ENCODE measurements at regions not wholly inside any gene's neighbourhood (a gene's known extent, or its start where the extent isn't known, plus 50 kb on each side); places are given as distances from the start of the nearest gene placed in this dataset.

GRCh38 chr17:77602062-77602746, 356.3 kb upstream of the TNRC6C start:
- Histone ChIP-seq H3K36me3 (ENCODE audit: control insufficient read depth, insufficient read depth, low read length) (no peaks in the 10 kb centered on the region), H3K27ac (ENCODE audit: insufficient read depth, low read length) (no peak overlapping the region), H3K9ac (ENCODE audit: insufficient read depth, low read length) (no peak overlapping the region), H3K27me3 (ENCODE audit: control insufficient read depth, insufficient read depth, low read length) (no peaks in the 10 kb centered on the region), H3K9me3 (ENCODE audit: control insufficient read depth, insufficient read depth, low read depth, low read length) (no peaks in the 10 kb centered on the region), H3K4me3 (replicated peaks in 1 of 4; ENCODE audit: control extremely low read depth in 1 of 4, insufficient read depth in 1 of 4, low read depth in 3 of 4, low read length in 4 of 4) (no peak overlapping the region), H3K4me1 (ENCODE audit: control insufficient read depth, extremely low read depth, insufficient read depth, low read length) (peaks cover 3% of the 10 kb centered on the region), H4K20me1 (ENCODE audit: control insufficient read depth, extremely low read depth, insufficient read depth, low read length) (no peaks in the 10 kb centered on the region), H2AFZ (ENCODE audit: low read length) (no peak overlapping the region), H3K79me2 (ENCODE audit: control insufficient read depth, insufficient read depth, low read length) (no peaks in the 10 kb centered on the region), H3K4me2 (ENCODE audit: extremely low read depth, insufficient read depth, low read length) (no peak overlapping the region)
- no peak for TF ChIP-seq CTCF (conservative IDR thresholded peaks at IDR 0.05 in 1 of 2, IDR thresholded peaks at IDR 0.05 in 1 of 2; ENCODE audit: low read depth in 1 of 2, low read length in 2 of 2)
- no peak for TF ChIP-seq EZH2 (IDR thresholded peaks at IDR 0.05; ENCODE audit: low read length, missing control alignments)
- peak; percentile 65 to 82 for DNase-seq (ENCODE audit: low read depth in 2 of 2)

- H3K4me3 ChIP-seq (replicated peaks in 1 of 4; ENCODE audit: control extremely low read depth in 1 of 4, insufficient read depth in 1 of 4, low read depth in 3 of 4, low read length in 4 of 4), result no peak overlapping the region
- peaks cover 3% of the 10 kb centered on the region for H3K4me1 ChIP-seq (ENCODE audit: control insufficient read depth, extremely low read depth, insufficient read depth, low read length)
- no peak overlapping the region for H2AFZ ChIP-seq (ENCODE audit: low read length)
- H3K4me2 ChIP-seq (ENCODE audit: extremely low read depth, insufficient read depth, low read length), result no peak overlapping the region
- H3K9ac ChIP-seq (ENCODE audit: insufficient read depth, low read length), result no peak overlapping the region
- H3K36me3 ChIP-seq (ENCODE audit: control insufficient read depth, insufficient read depth, low read length), result no peaks in the 10 kb centered on the region
- no peak overlapping the region for H3K27ac ChIP-seq (ENCODE audit: insufficient read depth, low read length)
- DNase-seq (ENCODE audit: low read depth in 2 of 2), result no peak
- no peaks in the 10 kb centered on the region for H3K27me3 ChIP-seq (ENCODE audit: control insufficient read depth, insufficient read depth, low read length)
- H3K79me2 ChIP-seq (ENCODE audit: control insufficient read depth, insufficient read depth, low read length), result no peaks in the 10 kb centered on the region
- TF ChIP-seq CTCF (conservative IDR thresholded peaks at IDR 0.05 in 1 of 2, IDR thresholded peaks at IDR 0.05 in 1 of 2; ENCODE audit: low read depth in 1 of 2, low read length in 2 of 2) (no peak), EZH2 (IDR thresholded peaks at IDR 0.05; ENCODE audit: low read length, missing control alignments) (no peak)
- no peaks in the 10 kb centered on the region for H3K9me3 ChIP-seq (ENCODE audit: control insufficient read depth, insufficient read depth, low read depth, low read length)
- no peaks in the 10 kb centered on the region for H4K20me1 ChIP-seq (ENCODE audit: control insufficient read depth, extremely low read depth, insufficient read depth, low read length)
These were observed 355.4 kb upstream of the TNRC6C start for GRCh38 chr17:77602883-77603640.

- Histone ChIP-seq H3K4me3 (replicated peaks in 1 of 4; ENCODE audit: control extremely low read depth in 1 of 4, insufficient read depth in 1 of 4, low read depth in 3 of 4, low read length in 4 of 4) (no peak overlapping the region), H3K4me2 (ENCODE audit: extremely low read depth, insufficient read depth, low read length) (no peak overlapping the region), H3K4me1 (ENCODE audit: control insufficient read depth, extremely low read depth, insufficient read depth, low read length) (peaks cover 3% of the 10 kb centered on the region), H3K9ac (ENCODE audit: insufficient read depth, low read length) (no peak overlapping the region), H3K27ac (ENCODE audit: insufficient read depth, low read length) (no peak overlapping the region), H3K9me3 (ENCODE audit: control insufficient read depth, insufficient read depth, low read depth, low read length) (no peaks in the 10 kb centered on the region), H2AFZ (ENCODE audit: low read length) (no peak overlapping the region), H4K20me1 (ENCODE audit: control insufficient read depth, extremely low read depth, insufficient read depth, low read length) (no peaks in the 10 kb centered on the region), H3K79me2 (ENCODE audit: control insufficient read depth, insufficient read depth, low read length) (no peaks in the 10 kb centered on the region), H3K36me3 (ENCODE audit: control insufficient read depth, insufficient read depth, low read length) (no peaks in the 10 kb centered on the region), H3K27me3 (ENCODE audit: control insufficient read depth, insufficient read depth, low read length) (no peaks in the 10 kb centered on the region)
- TF ChIP-seq CTCF (conservative IDR thresholded peaks at IDR 0.05 in 1 of 2, IDR thresholded peaks at IDR 0.05 in 1 of 2; ENCODE audit: low read depth in 1 of 2, low read length in 2 of 2) (no peak), EZH2 (IDR thresholded peaks at IDR 0.05; ENCODE audit: low read length, missing control alignments) (no peak)
- no peak for DNase-seq (ENCODE audit: low read depth in 2 of 2)
These were observed 354.1 kb upstream of the TNRC6C start for GRCh38 chr17:77604301-77604972.
